MCF 10A (cell line): ENCODE measurements at regions not wholly inside any gene's neighbourhood (a gene's known extent, or its start where the extent isn't known, plus 50 kb on each side); places are given as distances from the start of the nearest gene placed in this dataset.

ENCODE experiments used
- BruUV-seq: library from RNA; stranded (reverse); fragments of 400-500 nt; replicated peaks from 2 replicates; lab custom pipeline; 2021; lab: Mats Ljungman, UMichigan
- CTCF ChIA-PET: fragments of 300-600 bp; sonication (Branson Sonifier 250); formaldehyde crosslinking; extraction: SDS; loops from one replicate; lab custom pipeline; 2021; ENCODE audit warnings: antibody characterized with exemption, inconsistent platforms; lab: Yijun Ruan, JAX
- POLR2A ChIA-PET: fragments of 300-600, 350-650 bp; sonication (Branson Sonifier 250); formaldehyde crosslinking; extraction: SDS; loops from one replicate; lab custom pipeline; 2020; ENCODE audit warnings: antibody characterized with exemption, inconsistent platforms; lab: Yijun Ruan, JAX
- DNase-seq: peaks from one replicate; pipeline ENCODE4 v3.0.0-alpha.2; 2018; ENCODE audit not compliant: unreplicated experiment
- H3K27ac Mint-ChIP-seq: one replicate; pipeline ENCODE4 v1.8.0; 2022; ENCODE audit warnings: mild to moderate bottlenecking, low read depth, mixed read lengths; ENCODE audit not compliant: unreplicated experiment
- H3K27me3 Mint-ChIP-seq: one replicate; pipeline ENCODE4 v1.8.0; 2022; ENCODE audit warnings: mixed read lengths; ENCODE audit not compliant: insufficient read depth, unreplicated experiment
- H3K36me3 Mint-ChIP-seq: one replicate; pipeline ENCODE4 v1.8.0; 2022; ENCODE audit warnings: mild to moderate bottlenecking, moderate library complexity, mixed read lengths; ENCODE audit not compliant: insufficient read depth, unreplicated experiment
- H3K4me1 Mint-ChIP-seq: one replicate; pipeline ENCODE4 v1.8.0; 2022; ENCODE audit warnings: mixed read lengths; ENCODE audit not compliant: insufficient read depth, unreplicated experiment
- H3K4me3 Mint-ChIP-seq: one replicate; pipeline ENCODE4 v1.8.0; 2022; ENCODE audit warnings: mild to moderate bottlenecking, moderate library complexity, mixed read lengths; ENCODE audit not compliant: unreplicated experiment
- H3K9me3 Mint-ChIP-seq: one replicate; pipeline ENCODE4 v1.8.0; 2022; ENCODE audit warnings: mixed read lengths; ENCODE audit not compliant: unreplicated experiment
- intact Hi-C: fragments of 100-400 bp; cut with micrococcal nuclease; formaldehyde crosslinking; loops from 2 replicates; pipeline ENCODE4 v1.14.1; 2022
- TF ChIP-seq, protein P1 (sequence below): fragments of 200-600 bp; IDR thresholded peaks from one replicate; pipeline ENCODE4 v1.8.0; 2022; ENCODE audit warnings: antibody characterized with exemption, mild to moderate bottlenecking; ENCODE audit not compliant: unreplicated experiment

DNA sequence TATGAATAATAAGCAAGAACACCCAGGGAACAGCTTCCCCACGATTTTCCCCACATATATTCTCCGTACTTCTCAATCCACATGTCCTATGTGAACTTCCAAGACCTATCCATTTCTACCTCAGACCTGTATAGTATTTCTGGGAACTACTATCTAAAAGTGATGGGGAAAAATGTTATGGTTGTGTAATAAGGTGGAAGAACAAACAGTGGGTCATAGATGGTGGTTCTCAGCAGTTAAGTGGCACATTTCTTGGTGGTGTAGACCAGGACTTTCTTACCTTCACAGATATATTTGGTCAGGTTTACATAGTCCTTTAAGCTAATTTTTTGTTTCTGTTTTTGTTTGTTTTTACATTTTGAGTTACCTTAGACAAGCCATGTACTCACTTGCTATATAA, 675.1 kb downstream of the GBE1 start:
- CTCF ChIA-PET: no interaction called here
- no TSS peak for BruUV-seq
- no peak overlapping the region for H3K27ac Mint-ChIP-seq
- H3K4me3 Mint-ChIP-seq: no peak overlapping the region
- H3K9me3 Mint-ChIP-seq: no peaks in the 10 kb centered on the region
- TF ChIP-seq, protein P1, sequence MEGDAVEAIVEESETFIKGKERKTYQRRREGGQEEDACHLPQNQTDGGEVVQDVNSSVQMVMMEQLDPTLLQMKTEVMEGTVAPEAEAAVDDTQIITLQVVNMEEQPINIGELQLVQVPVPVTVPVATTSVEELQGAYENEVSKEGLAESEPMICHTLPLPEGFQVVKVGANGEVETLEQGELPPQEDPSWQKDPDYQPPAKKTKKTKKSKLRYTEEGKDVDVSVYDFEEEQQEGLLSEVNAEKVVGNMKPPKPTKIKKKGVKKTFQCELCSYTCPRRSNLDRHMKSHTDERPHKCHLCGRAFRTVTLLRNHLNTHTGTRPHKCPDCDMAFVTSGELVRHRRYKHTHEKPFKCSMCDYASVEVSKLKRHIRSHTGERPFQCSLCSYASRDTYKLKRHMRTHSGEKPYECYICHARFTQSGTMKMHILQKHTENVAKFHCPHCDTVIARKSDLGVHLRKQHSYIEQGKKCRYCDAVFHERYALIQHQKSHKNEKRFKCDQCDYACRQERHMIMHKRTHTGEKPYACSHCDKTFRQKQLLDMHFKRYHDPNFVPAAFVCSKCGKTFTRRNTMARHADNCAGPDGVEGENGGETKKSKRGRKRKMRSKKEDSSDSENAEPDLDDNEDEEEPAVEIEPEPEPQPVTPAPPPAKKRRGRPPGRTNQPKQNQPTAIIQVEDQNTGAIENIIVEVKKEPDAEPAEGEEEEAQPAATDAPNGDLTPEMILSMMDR: no peak
- peaks cover 17% of the 10 kb centered on the region for H3K27me3 Mint-ChIP-seq
- POLR2A ChIA-PET: no interaction called here
- no peaks in the 10 kb centered on the region for H3K36me3 Mint-ChIP-seq
- intact Hi-C loops: no loop called here
- DNase-seq: no peak
- no peaks in the 10 kb centered on the region for H3K4me1 Mint-ChIP-seq

DNA sequence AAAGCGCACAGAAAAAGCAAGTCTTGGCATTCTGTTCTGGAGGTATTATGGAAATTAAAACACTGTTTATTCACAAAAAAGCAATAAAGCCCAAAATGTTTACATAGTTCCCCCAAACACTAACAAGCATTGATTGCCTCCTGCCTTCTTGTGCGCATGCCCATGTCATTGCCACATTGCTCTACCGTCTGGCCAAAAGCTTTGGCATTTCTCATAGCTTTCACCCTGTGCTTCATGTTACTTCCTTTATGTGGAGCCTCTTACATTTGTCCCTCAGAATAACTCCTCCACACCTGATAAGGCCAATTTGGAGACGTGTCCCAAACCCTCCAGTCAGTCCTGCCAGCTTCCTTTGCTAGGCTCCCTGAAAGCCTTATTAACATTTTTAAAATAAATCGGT, 680.8 kb downstream of the GBE1 start:
- no peaks in the 10 kb centered on the region for H3K9me3 Mint-ChIP-seq
- no peaks in the 10 kb centered on the region for H3K36me3 Mint-ChIP-seq
- peaks cover 13% of the 10 kb centered on the region for H3K27me3 Mint-ChIP-seq
- BruUV-seq: no TSS peak
- TF ChIP-seq, protein P1: no peak
- POLR2A ChIA-PET: no interaction called here
- no peaks in the 10 kb centered on the region for H3K4me1 Mint-ChIP-seq
- intact Hi-C loops: no loop called here
- no peak overlapping the region for H3K27ac Mint-ChIP-seq
- no peak overlapping the region for H3K4me3 Mint-ChIP-seq
- CTCF ChIA-PET: no interaction called here
- no peak for DNase-seq

DNA sequence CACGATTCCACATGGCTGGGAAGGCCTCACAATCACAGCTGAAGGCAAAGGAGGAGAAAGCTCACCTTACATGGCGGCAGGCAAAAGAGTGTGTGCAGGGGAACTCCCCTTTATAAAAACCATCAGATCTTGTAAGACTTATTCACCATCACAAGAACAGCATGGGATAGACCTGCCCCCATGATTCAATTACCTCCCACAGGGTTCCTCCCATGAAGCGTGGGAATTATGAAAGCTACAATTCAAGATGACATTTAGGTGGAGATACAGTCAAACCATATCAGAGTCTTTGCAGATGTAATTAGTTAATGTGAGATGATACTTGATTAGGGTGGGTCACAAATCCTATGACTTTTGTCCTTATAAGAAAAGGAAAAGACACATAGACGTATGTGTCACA, 688.9 kb downstream of the GBE1 start:
- DNase-seq: no peak
- H3K36me3 Mint-ChIP-seq: no peaks in the 10 kb centered on the region
- H3K4me1 Mint-ChIP-seq: no peaks in the 10 kb centered on the region
- peaks cover 13% of the 10 kb centered on the region for H3K27me3 Mint-ChIP-seq
- H3K9me3 Mint-ChIP-seq: peaks cover 6% of the 10 kb centered on the region
- intact Hi-C loops: no loop called here
- ChIA-PET POLR2A (no interaction called here), CTCF (interaction anchor here (0.6 kb wide), 1 partner anchor 11 kb away, joined by 3 read pairs; no protein-coding TSS in a partner anchor)
- TF ChIP-seq, protein P1: no peak
- no peak overlapping the region for H3K4me3 Mint-ChIP-seq
- no TSS peak for BruUV-seq
- no peak overlapping the region for H3K27ac Mint-ChIP-seq

DNA sequence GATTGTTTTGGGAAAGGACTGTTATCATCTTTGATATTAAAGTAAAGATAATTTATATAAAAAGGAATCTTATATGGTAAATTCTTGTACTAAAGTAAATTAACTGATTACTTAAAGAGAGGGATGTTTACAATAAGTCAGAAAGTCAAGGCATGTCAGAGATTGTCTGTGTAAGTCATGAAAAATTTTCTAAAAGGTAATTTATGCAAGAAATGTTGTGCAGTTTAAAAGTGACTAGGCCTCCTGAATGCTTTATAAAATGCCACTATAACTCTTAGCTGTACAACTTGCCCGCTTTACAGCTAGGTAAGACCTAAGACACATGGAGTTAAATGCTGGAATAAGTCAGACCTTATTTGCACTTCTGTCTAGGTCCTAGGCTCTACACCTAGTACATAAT, 692.9 kb downstream of the GBE1 start:
- BruUV-seq: no TSS peak
- TF ChIP-seq, protein P1: no peak
- Mint-ChIP-seq H3K36me3 (peaks cover 6% of the 10 kb centered on the region), H3K27me3 (peaks cover 9% of the 10 kb centered on the region), H3K9me3 (peaks cover 25% of the 10 kb centered on the region), H3K4me1 (no peaks in the 10 kb centered on the region), H3K27ac (no peak overlapping the region), H3K4me3 (no peak overlapping the region)
- intact Hi-C loops: no loop called here
- CTCF ChIA-PET: no interaction called here
- no peak for DNase-seq
- POLR2A ChIA-PET: no interaction called here
